GM11168 (cell line): ENCODE measurements at regions not wholly inside any gene's neighbourhood (a gene's known extent, or its start where the extent isn't known, plus 50 kb on each side); places are given as distances from the start of the nearest gene placed in this dataset.

ENCODE experiments used
- in situ Hi-C: fragments of 300-500 bp; cut with MboI; formaldehyde crosslinking; loops from one replicate; pipeline ENCODE4 v1.12.0; 2022; ENCODE audit warnings: low sequenced_read_pairs; ENCODE audit not compliant: unreplicated experiment

DNA sequence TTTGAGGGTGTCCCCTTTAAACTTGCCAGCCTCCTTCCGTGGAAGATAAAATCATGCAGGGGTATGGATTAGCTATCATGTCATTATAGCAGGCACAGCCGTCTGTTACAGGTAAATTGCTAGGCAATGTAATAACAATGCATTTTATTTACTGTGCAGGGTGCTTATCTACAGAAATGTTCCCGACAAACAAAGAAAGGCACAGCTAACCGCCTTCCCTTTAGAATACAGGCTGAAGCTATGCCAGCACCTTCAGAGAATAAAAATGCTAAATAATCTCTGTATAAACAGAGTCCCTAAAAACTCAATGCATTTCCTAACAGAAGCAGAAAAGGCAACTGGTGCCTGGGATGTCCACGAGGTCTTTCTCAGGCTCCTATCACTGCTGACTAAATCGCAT lies 239.2 kb downstream of the SPTSSA start:
- in situ Hi-C loops = loop anchor here (5.0 kb wide), 1 partner anchor 386 kb away; no protein-coding TSS in a partner anchor

GRCh38 chr14:34222122-34222521 lies 239.9 kb downstream of the SPTSSA start:
- in situ Hi-C loops = loop anchor here (5.0 kb wide), 1 partner anchor 385 kb away; no protein-coding TSS in a partner anchor

- in situ Hi-C loops = loop anchor here (5.0 kb wide), 1 partner anchor 384 kb away; no protein-coding TSS in a partner anchor
These were observed 241.1 kb downstream of the SPTSSA start for GRCh38 chr14:34220921-34221320.

DNA sequence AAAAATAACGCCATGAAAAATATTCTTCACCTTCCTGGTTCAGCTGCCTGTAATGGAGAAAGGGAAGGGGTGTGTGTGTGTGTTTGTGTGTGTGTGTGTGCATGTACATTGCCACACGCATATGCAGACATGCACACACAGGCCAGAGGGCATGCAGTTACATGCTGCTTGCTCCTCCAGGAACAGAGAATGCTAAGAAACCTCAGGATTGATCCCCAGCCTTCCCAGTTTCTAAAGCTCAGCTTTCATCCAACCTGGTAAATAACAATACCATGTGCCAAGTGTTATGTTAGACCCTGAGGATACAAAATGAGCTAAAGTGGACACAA lies 241.7 kb downstream of the SPTSSA start:
- in situ Hi-C loops = loop anchor here (5.0 kb wide), 1 partner anchor 383 kb away; no protein-coding TSS in a partner anchor

- in situ Hi-C loops = loop anchor here (5.0 kb wide), 1 partner anchor 383 kb away; no protein-coding TSS in a partner anchor
These were observed 242.2 kb downstream of the SPTSSA start for GRCh38 chr14:34219661-34220377.

DNA sequence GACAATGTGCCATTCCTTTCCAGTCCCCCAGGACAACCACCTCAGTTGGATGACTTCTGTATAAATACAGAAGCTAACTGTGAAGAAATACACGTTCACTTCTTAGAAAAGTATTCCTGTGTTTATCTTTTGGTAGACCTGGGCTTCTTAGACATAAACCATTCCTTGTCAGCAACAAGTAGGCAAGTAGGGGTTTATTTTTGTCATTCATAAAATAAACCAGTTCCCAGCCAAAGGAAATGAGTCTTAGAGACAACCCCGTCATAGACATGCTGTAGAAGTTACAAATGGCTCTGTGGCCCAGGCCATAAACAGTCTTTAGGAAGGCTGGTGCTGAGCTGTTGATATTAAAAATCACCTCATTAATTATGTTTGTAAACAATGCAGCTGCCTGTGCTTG lies 243.2 kb downstream of the SPTSSA start:
- in situ Hi-C loops = no loop called here

DNA sequence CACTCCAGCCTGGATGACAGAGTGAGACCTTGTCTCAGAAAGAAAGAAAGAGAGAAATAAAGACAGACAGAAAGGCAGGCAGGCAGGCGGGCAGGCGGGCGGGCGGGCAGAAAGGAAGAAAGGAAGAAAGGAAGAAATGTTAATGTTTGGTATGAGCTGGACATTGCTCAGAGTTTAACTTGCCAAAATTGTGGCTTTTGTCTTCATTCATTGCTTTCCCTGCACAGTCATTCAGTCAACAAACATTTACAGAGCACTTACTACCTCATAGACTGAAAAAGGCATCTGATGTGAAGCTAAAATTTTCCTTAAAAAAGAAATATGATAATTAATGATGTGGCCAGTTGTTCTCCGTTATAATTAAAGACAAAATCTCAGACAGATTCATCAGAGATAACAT lies 247.1 kb downstream of the SPTSSA start:
- in situ Hi-C loops = no loop called here

DNA sequence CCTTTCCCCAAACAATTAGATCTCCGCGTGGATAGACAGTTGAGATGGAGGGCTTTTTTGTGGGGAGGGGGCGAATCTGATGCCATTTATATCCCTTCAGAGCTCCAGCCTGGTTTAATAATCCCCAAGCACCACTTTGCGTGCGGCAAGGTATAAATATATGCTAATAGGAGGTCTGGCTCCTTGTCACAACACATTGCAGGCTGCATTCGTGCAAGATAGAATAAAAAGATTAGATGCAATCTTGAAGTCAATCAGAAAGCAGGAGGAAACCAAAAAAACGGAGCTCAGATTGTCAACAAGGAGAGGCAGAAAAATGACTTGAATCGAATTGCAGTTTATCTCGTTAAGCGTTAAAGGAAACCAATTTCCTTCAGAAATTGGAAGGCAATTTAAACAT lies 248.7 kb downstream of the SPTSSA start:
- in situ Hi-C loops = no loop called here

DNA sequence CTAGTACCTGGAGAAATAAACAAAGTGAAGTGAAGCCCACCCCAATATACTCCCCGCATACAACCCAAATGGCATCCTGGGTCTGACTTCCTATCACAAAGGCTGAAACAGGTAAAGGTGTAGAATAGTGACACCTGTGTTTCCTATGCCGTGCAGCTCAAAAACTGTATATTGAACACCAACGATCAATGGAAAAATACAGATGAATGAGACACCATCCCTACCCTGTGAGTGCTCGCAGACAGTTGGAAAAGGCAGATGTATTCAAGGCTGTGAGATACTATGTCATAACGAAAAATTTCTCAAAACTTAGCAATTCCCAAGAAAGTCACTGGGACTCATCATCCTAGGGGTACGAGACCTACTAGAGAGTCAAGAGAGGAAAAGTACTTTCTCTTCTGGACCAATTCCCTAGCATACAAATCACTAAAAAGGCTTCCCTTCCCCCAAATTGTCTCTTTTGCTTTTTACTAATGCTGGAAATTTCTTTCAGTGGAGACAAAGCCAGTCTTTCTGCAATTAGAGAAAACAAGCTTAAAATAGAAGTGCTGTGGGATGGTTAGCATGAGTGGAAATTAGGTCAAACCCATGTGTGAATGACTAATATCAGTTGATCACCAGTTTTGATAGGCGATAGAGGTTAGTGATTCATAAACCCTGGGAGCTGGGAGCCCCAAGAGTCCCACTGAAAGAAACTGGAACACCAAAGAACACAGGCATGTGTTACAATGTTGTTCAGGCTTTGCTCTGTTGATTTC lies 249.7 kb downstream of the SPTSSA start:
- in situ Hi-C loops = no loop called here

GRCh38 chr14:34211732-34212131 lies 250.3 kb downstream of the SPTSSA start:
- in situ Hi-C loops = no loop called here

GRCh38 chr14:34208532-34208931 lies 253.5 kb downstream of the SPTSSA start:
- in situ Hi-C loops = no loop called here

GRCh38 chr14:34205799-34206198 lies 254.9 kb upstream of the EGLN3 start:
- in situ Hi-C loops = no loop called here

GRCh38 chr14:34204774-34205173 lies 253.9 kb upstream of the EGLN3 start:
- in situ Hi-C loops = no loop called here

DNA sequence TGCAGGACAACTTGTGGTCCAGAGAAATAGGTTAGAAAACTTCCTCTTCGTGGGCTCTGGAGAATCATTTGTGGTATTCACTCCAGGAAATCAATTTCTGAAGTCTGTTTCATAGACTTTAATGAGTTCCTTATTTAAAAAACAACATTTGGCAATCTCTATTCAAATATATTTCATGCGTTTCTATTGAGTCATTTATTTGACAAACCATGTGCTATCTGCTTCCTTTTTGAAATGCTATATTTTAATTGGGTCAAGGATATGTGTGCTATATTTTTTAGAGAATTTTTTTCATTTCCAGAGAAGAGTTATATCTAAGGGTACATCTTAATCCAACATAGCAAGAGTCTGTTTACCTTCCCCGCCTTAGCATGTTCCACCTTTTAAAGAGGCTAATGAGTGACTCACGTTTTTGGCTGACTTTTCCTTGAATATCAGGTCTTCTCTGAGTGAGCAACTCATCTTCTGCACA lies 252.4 kb upstream of the EGLN3 start:
- in situ Hi-C loops = no loop called here

DNA sequence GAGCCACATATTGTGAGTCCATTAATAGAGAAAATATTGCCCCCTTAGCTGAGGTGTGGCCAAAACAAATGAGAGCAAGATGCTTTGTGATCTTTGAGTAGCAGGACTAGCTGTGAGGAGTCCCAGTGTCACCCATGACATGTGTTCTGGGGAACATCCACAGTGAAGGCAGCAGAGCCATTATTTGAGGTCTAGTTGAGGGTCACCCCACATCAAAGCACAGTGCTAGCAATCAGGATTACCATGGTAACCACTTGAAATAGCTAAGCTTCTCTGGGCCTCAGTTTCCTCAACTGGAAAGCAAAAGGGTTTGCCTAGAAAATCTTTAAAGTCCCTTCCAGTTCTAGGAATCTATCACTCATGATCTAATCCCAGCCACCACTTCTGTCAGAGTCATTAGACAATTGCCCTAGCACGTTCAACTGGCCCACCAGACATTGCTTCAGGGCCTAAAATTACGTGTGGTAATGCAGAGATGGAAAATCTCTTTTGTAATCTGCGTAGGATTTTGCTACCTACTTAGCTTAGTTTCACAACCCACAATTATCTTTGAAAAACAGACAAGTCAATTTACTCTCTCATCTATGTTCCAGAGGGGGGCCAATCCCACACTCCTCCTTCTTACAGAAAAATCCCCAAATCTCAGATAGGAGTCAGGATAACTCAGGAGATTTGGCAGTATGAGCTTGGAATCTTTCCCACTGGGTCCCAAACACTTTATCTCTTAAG lies 251.2 kb upstream of the EGLN3 start:
- in situ Hi-C loops = no loop called here

DNA sequence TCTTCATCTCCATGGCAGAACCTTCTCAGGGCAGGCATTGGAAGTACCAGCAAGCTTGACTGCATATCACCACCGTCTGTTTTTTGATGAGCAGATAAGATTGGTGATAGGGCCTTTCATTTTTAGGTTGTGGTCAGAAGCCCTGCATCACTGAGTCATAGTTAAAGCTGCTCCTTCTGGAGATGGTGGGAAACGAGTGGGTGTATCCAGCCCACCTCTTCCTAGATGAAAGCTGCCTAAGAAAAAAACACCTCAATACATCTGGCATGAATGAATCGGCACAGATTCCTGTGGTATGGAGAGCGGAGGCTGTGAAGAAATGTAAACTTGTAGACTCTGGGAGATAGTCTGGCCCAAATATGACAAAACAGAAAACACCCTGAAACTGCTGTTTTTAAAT lies 248.7 kb upstream of the EGLN3 start:
- in situ Hi-C loops = no loop called here

GRCh38 chr14:34198096-34198495 lies 247.2 kb upstream of the EGLN3 start:
- in situ Hi-C loops = no loop called here

DNA sequence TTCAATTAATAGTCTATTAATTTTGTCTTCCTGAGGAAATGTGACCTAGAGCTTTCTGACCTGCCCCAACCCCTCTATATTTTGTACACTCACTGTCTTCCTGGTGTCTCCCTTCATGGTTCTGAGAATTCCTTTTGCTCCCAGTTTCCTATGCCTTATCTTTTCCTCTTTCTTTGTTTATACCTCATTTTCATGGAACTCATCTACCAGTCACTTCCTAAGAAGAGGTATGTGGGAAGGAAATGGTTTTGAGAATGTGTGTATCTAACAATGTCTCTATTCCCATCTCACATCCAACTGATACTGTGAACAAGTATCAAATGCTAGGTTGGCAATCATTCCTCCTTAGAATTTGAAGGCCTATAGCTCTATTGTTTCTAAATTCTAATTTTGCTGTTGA lies 245.1 kb upstream of the EGLN3 start:
- in situ Hi-C loops = no loop called here

GRCh38 chr14:34190717-34191116 lies 239.8 kb upstream of the EGLN3 start:
- in situ Hi-C loops = no loop called here

- in situ Hi-C loops = no loop called here
These were observed 239.0 kb upstream of the EGLN3 start for GRCh38 chr14:34189866-34190265.

- in situ Hi-C loops = no loop called here
These were observed 236.7 kb upstream of the EGLN3 start for GRCh38 chr14:34187519-34188044.
